NCI-H187 treated with DMSO at 0.1 percent for 48 hours (cell line): ENCODE measurements at regions not wholly inside any gene's neighbourhood (a gene's known extent, or its start where the extent isn't known, plus 50 kb on each side); places are given as distances from the start of the nearest gene placed in this dataset.

Source experiments
- DNase-seq: peaks from one replicate; lab custom pipeline; 2025; lab: John Stamatoyannopoulos, UW

DNA sequence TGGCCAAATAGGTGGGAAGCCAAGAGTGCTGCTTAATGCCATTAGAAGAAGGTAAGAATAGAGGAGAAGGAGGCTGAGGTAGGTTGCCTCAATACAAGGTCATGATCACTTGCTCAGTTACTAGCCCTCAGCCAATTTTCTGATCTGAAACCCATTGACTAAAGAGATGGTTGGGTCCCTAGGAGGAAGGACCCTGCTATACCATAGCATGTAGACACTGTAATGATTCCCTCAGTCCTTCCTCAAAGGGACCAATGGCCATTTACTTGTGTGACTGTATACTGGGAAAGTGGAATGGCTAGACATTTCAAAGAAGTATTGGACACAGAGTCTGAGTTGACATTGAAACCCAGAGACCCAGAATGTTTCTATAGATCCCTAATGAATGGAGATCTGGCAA, 108.5 kb upstream of the MAP1B start:
- no peak for DNase-seq

DNA sequence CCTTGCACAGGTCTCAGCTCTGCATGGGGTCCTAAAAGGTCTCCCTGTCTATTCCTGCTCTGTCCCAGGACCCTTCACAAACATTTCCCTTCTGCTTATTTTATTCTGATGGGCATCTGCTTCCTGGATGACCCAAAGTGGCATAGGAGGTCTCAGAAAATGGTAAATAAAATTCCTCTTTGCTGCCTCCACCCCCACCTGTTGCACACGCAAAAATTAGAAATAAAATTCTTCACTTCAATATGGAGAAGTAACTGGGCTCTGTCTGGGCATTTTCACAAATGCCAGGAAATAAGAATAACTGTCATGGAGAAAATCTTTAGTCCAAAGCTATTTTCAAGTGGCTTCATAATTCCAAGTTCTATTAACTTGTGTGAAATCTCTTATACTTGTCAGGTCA, 106.6 kb upstream of the MAP1B start:
- no peak for DNase-seq

- DNase-seq = no peak
These were observed 101.6 kb upstream of the MAP1B start for GRCh38 chr5:72005671-72006070.

DNA sequence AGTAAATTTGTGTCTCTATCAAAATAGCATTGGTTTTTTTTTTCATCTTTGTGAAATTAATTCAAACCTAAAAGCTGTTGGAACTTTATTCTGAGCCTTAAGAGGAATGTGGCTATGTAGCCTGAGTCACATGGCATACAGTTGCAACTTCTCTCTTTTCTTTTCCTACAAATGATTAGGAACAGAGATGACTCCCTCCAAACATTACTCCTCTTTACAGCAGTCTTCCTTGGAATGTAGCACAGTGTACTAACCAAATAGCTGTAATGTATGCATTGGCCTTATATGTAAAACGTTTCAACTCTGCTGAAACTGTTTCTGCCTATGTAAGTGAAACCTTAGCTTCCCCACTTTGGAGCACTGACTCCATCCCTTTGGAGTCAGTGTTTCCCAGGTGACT, 100.9 kb upstream of the MAP1B start:
- DNase-seq = no peak

- no peak for DNase-seq
These were observed 99.8 kb upstream of the MAP1B start for GRCh38 chr5:72007336-72008111.

DNA sequence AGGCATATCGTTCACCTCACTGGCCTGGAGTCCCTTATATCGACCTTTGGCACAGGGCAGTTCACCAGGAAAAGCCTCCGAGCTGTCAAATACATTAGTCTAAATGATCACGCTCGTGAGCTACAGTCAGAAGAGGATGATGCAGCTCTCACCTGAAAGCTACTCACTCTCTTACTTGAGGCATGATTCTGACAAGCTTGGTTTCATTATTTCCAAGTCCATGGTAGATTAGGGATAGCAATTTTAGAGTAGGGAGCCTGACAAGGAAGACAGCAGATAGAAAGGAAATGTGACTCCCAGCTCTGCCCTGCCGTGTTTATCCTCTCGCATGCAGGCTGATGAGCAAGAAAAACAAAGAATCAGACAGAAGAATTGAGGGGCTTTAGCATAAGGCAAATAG, 98.0 kb upstream of the MAP1B start:
- no peak for DNase-seq

DNA sequence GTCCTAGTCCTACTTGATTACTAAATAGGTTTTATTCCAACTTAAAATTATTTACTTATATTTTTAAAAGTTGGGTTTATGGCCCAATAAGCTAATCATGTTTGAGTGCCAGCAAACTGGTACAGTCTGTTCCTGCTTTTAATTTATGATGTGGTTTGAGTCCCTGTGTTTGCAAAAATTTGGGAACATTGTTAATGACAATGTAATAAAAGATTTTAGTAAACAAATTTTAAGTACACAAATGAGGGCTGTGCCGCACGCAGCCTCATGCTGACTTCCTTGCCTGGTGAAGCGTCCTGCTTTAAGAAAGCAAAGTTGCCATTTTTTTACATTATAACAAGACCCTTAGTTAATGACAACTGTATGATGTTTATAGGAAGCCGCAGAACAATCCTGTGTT, 96.8 kb upstream of the MAP1B start:
- no peak for DNase-seq

DNA sequence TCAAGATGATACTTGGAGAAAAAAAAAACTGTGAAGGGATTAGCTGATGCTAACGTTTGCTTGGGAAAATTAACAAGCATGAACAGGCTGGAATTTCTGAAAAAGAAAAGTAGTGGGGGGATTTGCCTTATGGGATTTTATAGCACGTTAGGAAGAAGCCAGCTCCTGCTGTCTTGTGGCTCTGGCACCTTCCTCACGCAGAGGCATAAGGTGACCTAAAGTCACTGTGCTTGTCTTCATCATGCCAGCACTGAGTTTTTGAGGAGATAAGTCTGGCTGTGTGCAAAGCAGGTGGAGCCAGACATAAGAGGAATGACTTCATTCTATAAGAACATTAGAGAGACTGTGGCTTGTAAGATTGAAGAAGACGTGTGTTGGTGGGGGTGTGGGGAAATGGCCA, 94.4 kb upstream of the MAP1B start:
- DNase-seq = no peak

- no peak for DNase-seq
These were observed 93.3 kb upstream of the MAP1B start for GRCh38 chr5:72013766-72014624.

GRCh38 chr5:72015103-72015548, 92.1 kb upstream of the MAP1B start:
- DNase-seq = no peak

GRCh38 chr5:72018143-72018803, 89.0 kb upstream of the MAP1B start:
- DNase-seq = peak; percentile 36

- DNase-seq = no peak
These were observed 86.9 kb upstream of the MAP1B start for GRCh38 chr5:72020161-72020983.

DNA sequence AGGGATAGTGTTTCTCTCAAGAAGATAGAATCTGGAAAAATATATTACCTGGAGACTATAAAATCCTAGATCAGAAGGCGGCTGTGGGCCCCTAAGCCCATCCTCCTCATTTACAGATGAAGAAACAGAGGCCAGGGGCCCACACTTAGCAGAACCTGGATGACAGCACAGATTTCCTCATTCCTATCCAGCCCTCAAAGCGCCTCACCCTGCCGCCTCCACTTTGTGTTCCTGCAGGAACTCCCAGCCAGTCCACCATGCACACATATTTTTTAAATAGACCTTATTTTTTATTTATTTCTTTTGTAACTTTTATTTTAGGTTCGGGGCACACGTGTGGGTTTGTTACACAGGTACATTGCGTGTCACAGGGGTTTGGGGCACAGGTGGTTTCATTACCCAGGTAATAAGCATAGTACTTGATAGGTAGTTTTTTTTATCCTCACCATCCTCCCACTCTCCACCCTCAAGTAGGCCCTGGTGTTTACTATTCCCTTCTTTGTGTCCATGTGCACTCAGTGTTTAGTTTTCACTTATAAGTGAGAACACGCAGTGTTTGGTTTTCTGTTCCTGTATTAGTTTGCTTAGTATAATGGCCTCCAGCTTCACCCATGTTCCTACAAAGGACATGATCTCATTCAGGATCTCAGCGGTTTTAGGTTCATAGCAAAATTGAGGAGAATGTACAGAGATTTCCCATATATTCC, 85.5 kb upstream of the MAP1B start:
- no peak for DNase-seq

- no peak for DNase-seq
These were observed 78.9 kb upstream of the MAP1B start for GRCh38 chr5:72028382-72028781.

- no peak for DNase-seq
These were observed 77.0 kb upstream of the MAP1B start for GRCh38 chr5:72030237-72030636.

DNA sequence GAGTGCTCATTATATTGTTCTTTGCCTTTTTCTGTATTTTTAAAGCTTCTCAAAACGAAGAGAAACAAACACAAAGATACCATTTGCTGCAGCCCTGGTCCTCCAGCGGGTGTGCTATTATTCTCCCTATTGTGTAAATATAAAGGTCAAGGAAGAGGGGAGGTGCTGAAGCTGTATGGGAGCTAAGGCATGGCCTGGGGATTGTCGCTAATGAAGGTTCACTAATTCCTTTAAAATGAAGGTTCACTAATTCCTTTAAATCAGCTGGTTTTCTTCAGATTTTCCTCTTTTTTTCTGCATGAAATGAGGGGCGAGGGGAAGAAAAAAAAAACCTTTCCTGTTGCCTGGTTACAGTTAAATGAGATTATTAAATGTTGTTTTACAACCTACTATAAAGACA, 74.5 kb upstream of the MAP1B start:
- DNase-seq = no peak

- no peak for DNase-seq
These were observed 72.5 kb upstream of the MAP1B start for GRCh38 chr5:72034770-72035169.

DNA sequence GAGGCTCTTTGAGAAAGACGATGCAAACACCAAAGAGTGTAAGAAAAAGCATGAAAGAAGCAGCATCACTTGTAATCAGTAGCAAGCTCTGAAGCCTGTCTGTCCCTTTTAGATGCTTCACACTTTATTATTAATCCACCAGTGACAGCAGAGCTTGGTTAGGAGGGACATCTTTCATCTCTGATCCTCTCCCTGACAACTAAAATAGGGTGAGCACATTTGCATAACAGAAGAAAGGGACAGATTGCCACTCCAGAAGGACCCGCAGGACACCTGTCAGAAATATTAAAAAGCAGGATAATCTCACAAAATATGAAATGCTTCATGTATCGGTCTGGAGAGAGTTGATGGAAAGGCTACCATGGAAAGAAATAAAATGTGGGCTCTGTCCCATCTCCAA, 71.4 kb upstream of the MAP1B start:
- no peak for DNase-seq

DNA sequence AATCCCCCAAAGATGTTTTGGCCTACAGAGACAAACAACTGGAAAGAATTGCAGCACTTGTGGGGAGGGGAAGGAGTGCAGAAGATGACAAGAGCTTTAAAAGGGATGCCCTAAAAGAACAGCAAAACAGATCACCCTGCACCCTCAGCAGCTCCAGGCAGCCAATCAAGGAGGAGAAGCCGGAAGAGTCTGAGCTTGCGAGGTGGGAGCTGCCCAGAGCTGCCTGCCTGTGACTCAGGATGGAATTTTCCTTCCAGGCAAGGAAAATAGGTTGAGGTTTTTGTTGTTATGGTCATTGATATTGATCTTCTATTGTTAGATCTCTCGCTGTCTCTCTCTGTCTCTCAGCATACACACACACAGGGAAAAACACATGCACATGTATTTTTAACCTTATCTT, 70.3 kb upstream of the MAP1B start:
- no peak for DNase-seq

- DNase-seq = no peak
These were observed 66.8 kb upstream of the MAP1B start for GRCh38 chr5:72040513-72040912.

GRCh38 chr5:72041654-72042053, 65.6 kb upstream of the MAP1B start:
- no peak for DNase-seq
